CD4-positive, alpha-beta T cell treated with Interleukin-6 at 100 ng/mL for 8 hours (primary cell): ENCODE measurements at regions not wholly inside any gene's neighbourhood (a gene's known extent, or its start where the extent isn't known, plus 50 kb on each side); places are given as distances from the start of the nearest gene placed in this dataset.

Experiments
- DNase-seq: peaks from one replicate; pipeline ENCODE4 v3.0.0-alpha.2; 2020; ENCODE audit warnings: mixed read lengths, low spot score

- no peak for DNase-seq
These were observed 937.6 kb upstream of the SLIT2 start for GRCh38 chr4:19314116-19314515.

GRCh38 chr4:19309378-19309777 is 942.3 kb upstream of the SLIT2 start:
- no peak for DNase-seq

- DNase-seq = no peak
These were observed 947.7 kb upstream of the SLIT2 start for GRCh38 chr4:19304028-19304427.

- DNase-seq = no peak
These were observed 950.2 kb upstream of the SLIT2 start for GRCh38 chr4:19301527-19301926.

DNA sequence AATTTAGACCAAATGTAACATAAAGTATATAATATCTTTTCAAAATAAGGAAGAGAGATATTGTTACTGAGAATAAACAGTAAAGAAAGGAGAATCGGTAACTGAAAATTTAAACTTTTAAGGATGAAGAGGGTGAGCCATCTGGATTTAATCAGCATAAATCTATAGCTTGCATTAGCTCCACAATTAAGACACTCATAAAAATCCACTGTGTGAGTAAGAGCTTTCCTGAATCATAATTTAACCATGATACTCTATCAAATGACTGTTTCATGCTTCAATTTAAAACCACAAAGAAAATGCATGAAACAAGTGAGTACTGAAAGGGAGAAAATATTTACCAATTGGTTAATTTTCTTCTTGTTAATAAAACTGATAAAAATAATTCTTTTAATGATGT is 951.5 kb upstream of the SLIT2 start:
- no peak for DNase-seq

GRCh38 chr4:19298998-19299397 is 952.7 kb upstream of the SLIT2 start:
- DNase-seq = no peak

GRCh38 chr4:19293781-19294180 is 957.9 kb upstream of the SLIT2 start:
- no peak for DNase-seq

DNA sequence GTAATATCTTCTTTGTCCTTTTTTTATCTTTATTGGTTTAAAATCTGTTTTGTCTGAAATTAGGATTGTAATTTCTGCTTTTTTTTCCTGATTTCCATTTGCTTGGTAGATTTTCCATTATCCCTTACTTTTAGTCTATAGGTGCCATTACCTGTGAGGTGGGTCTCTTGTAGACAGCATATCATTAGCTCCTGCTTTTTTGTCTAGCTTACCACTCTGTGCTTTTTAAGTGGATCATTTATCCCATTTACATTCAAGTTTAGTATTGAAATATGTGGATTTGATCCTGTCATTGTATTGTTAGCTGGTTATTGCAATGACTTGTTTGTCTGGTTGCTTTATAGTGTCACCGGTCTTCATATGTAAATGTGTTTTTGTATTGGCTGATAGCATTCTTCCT is 958.6 kb upstream of the SLIT2 start:
- DNase-seq = no peak

DNA sequence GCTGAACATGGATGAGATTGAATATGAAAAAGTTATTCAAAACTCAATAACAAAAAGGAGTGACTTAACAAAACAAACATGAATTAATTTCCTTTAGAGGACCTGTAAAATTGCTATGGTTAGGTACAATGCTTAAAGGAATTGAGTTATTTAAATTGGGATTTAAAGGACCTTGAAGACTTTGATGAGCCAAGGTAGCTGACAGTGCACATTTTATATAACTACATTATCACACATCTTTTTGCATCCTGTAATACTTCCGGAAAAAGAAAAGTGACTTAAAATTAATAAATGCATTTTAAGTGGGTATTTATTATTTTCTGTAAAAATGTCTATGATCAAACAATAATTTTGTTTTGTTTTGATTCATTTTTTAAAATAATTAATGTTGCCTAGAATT is 964.8 kb upstream of the SLIT2 start:
- DNase-seq = no peak

DNA sequence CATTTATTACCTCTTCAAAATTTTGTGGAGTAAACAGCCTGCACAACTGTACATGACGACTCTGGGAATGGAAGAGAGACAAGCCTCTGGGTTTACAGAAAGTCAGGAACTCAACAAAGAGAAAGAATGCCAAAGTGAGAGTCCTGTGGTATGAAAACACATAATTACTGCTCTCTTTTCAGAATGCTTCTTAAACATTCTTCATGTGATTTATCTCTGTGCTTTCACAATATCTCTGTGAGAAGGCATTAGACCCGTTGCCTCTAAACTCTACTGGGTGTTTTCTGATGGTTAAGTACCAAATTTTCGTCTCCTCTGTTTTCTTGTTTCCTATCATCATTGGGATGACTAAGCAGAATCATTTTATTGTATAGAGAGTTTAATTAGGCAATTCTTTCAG is 966.6 kb upstream of the SLIT2 start:
- no peak for DNase-seq

DNA sequence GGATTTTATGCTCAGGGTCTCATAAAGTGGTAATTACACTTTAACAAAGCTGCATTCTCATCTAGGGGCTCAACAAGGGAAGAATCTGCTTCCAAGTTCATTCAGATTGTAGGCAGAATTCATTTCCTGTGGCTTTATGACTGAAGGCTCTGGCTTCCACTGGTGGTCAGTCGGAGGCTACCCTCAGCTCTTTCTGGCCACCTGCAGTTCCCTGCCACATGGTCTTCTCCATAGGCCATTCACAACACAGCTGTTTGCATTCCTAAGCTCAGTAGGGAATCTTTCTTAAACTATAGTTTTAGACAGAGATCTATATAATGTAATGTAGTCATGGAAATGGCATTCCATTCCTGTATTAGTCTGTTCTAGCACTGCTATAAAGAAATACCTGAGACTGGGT is 973.0 kb upstream of the SLIT2 start:
- no peak for DNase-seq

DNA sequence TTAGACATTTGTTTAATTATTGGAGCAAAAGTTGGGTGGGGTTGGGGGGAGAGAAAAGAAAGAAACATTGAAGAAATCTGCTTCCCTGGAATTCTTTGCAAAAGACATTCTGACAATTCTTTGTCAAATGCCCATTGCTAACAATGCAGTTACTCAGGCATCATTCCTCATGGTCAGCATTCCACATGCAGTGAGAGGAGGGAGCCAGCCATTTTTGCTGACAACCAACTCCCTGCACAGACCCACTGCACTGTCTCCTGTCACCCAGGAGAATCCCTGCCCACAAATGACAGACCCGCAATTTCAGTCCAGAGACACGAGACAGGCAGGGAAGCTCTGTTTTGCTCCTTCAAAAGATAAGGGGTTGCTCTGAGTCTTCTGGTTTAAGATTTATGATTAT is 985.1 kb upstream of the SLIT2 start:
- no peak for DNase-seq

- DNase-seq = no peak
These were observed 989.2 kb upstream of the SLIT2 start for GRCh38 chr4:19262467-19262866.

DNA sequence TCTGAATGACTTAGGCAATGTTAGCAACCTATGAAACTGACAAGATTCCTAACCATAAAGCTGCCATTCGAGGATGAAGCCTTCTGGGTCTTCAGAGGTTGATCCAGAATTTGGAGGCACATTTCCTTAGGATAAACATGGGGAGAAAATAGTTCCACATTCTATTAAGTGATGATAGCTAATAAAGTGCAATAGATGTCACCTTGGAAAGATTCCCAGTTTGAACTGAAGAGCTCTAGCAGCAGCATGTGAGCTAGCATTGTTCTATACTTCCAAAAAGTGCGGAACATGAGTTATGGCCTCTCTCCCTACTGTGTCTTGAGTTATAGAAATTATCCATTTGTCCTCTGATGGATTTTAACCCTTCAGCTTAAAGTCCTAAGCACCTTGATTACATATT is 991.4 kb upstream of the SLIT2 start:
- no peak for DNase-seq

GRCh38 chr4:19259920-19260319 is 991.8 kb upstream of the SLIT2 start:
- no peak for DNase-seq

- no peak for DNase-seq
These were observed 994.9 kb upstream of the SLIT2 start for GRCh38 chr4:19256823-19257222.

DNA sequence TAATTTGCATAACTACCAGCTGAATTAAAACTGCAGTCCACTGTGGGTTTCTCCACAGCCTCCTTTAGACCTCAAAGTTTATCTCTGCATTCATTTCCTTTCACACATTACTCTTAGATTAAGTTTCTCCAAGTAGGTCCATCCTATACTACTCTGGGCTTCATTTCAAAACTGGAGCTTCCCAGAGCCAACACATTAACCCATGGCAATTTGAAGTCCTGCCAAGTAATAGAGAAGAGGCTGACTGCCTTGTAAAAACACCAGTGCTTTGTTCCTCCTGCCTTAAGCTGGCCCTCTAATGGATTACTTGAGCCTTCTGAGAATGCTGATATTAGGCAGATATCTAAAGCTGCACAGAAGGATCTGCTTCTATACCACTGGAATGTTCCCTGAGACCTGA is 997.2 kb upstream of the SLIT2 start:
- DNase-seq = no peak

GRCh38 chr4:19248023-19248422 is 1003.7 kb upstream of the SLIT2 start:
- DNase-seq = no peak

DNA sequence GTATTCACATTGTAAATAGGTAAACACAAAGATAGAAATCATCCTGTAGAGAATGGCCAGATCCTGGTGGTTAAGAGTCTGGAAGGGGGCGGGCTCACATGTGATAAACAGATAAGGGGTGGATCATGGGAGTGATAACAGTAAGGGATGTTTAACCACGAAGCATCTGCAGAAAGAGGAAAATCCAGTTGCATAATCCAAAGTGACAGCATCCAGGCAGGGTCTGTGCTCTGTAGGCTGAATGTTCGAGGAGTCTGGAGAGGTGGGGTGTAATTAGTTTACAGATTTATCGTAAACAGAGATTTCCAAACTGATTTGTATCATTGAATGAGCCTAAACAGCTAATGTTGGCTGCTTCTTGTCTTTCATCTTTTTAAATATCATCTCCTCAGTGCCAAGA is 1009.8 kb upstream of the SLIT2 start:
- no peak for DNase-seq

DNA sequence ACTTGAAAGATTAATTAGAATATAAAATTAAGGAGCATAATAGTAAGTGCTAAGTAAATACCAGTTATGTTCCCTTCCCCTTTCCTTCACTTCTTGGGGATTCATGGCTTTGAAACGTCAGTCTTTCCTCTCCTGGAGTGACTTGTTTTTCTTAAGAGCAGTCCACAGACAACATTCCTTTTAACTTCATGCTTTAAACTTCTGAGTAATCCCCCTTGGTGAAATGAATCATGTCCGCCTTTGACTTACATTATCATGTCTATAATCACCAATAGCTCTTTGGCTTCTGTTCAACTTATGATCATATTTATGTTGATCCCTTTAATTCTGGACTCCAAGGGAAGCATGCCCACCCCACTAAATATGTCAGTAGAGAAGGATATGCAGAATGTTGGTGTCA is 1012.1 kb upstream of the SLIT2 start:
- DNase-seq = no peak

DNA sequence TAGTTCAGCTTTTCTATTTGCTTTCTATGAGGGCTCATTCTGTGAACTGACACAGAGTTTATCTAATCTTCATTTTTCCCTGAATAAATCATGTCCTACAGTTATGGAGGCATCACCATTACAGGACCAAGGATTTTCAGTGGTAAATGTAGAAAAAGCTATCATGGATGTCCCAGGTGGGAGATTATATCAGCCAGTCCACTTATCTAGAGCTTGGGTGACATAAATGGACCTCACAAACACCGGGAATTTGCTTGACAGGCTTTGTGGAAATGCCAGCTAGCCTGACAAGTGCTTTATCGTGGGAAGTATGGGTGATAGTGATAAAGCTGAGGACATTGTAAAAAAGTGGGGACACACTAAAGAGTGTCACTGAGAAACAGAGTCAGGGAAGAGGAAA is 1015.2 kb upstream of the SLIT2 start:
- DNase-seq = no peak

- DNase-seq = no peak
These were observed 1020.7 kb upstream of the SLIT2 start for GRCh38 chr4:19230906-19231545.

GRCh38 chr4:19227701-19228100 is 1024.0 kb upstream of the SLIT2 start:
- no peak for DNase-seq

DNA sequence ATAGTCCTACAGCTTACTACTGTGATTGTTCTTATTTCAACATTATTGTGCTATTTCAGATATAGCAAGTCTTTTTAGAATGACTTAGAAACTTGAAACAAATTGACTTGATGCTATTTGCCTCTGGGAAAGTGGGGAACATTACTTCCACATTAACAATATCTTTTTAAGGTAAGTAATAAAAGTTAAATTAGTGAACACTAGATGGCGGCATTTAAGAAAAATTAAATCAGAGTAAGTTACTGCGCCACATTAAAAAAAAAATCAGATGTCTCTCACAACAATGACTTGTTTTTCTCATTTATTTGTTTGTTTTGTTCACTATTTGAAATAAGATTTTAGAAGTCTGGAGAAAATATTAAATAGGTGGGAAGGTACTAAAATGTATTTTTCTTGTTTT is 1026.9 kb upstream of the SLIT2 start:
- DNase-seq = no peak

GRCh38 chr4:19216476-19216875 is 1035.2 kb upstream of the SLIT2 start:
- DNase-seq = no peak
